ENCODE measurements at regions not wholly inside any gene's neighbourhood (a gene's known extent, or its start where the extent isn't known, plus 50 kb on each side); places are given as distances from the start of the nearest gene placed in this dataset.

GRCh38 chr15:31156226-31156625 is 54.7 kb upstream of the TRPM1 start:
- no peaks in the 10 kb centered on the region for H3K4me1 ChIP-seq (ENCODE audit: control insufficient read depth in 2 of 3, insufficient read depth in 2 of 3, low read depth in 1 of 3, low read length in 3 of 3)
- H3K9me3 ChIP-seq (ENCODE audit: control insufficient read depth in 2 of 3, insufficient read depth in 1 of 3, low read length in 3 of 3) = no peaks in the 10 kb centered on the region
- H3K27ac ChIP-seq (ENCODE audit: low read depth in 2 of 2, low read length in 2 of 2) = no peak overlapping the region
- DNase-seq = no peak
- no peak for FAIRE-seq
- no peak overlapping the region for H3K4me3 ChIP-seq (ENCODE audit: low read length in 3 of 3)
- no peaks in the 10 kb centered on the region for H3K36me3 ChIP-seq (ENCODE audit: control insufficient read depth in 2 of 3, insufficient read depth in 3 of 3, low read length in 3 of 3)
- intact Hi-C loops (cut with DNase I) = no loop called here
- TF ChIP-seq CTCF (IDR thresholded peaks at IDR 0.05; ENCODE audit: borderline replicate concordance, extremely low read depth, insufficient read depth) = no peak
- H3K27me3 ChIP-seq (ENCODE audit: control insufficient read depth, insufficient read depth, low read length) = no peaks in the 10 kb centered on the region
- H3K9ac ChIP-seq (ENCODE audit: low read length in 3 of 3) = no peak overlapping the region

- no peak for DNase-seq
- no peak for TF ChIP-seq CTCF (IDR thresholded peaks at IDR 0.05; ENCODE audit: borderline replicate concordance, extremely low read depth, insufficient read depth)
- Histone ChIP-seq H3K27me3 (ENCODE audit: control insufficient read depth, insufficient read depth, low read length) (no peaks in the 10 kb centered on the region), H3K4me1 (ENCODE audit: control insufficient read depth in 2 of 3, insufficient read depth in 2 of 3, low read depth in 1 of 3, low read length in 3 of 3) (no peaks in the 10 kb centered on the region), H3K9me3 (ENCODE audit: control insufficient read depth in 2 of 3, insufficient read depth in 1 of 3, low read length in 3 of 3) (no peaks in the 10 kb centered on the region), H3K9ac (ENCODE audit: low read length in 3 of 3) (no peak overlapping the region), H3K27ac (ENCODE audit: low read depth in 2 of 2, low read length in 2 of 2) (no peak overlapping the region), H3K36me3 (ENCODE audit: control insufficient read depth in 2 of 3, insufficient read depth in 3 of 3, low read length in 3 of 3) (no peaks in the 10 kb centered on the region), H3K4me3 (ENCODE audit: low read length in 3 of 3) (no peak overlapping the region)
- intact Hi-C loops (cut with DNase I) = no loop called here
- no peak for FAIRE-seq
Observed at GRCh38 chr15:31156808-31157207, 55.3 kb upstream of the TRPM1 start.

- H3K36me3 ChIP-seq (ENCODE audit: control insufficient read depth in 2 of 3, insufficient read depth in 3 of 3, low read length in 3 of 3) = no peaks in the 10 kb centered on the region
- H3K4me1 ChIP-seq (ENCODE audit: control insufficient read depth in 2 of 3, insufficient read depth in 2 of 3, low read depth in 1 of 3, low read length in 3 of 3) = no peaks in the 10 kb centered on the region
- H3K4me3 ChIP-seq (ENCODE audit: low read length in 3 of 3) = no peak overlapping the region
- H3K9me3 ChIP-seq (ENCODE audit: control insufficient read depth in 2 of 3, insufficient read depth in 1 of 3, low read length in 3 of 3) = no peaks in the 10 kb centered on the region
- H3K27me3 ChIP-seq (ENCODE audit: control insufficient read depth, insufficient read depth, low read length) = no peaks in the 10 kb centered on the region
- H3K9ac ChIP-seq (ENCODE audit: low read length in 3 of 3) = no peak overlapping the region
- H3K27ac ChIP-seq (ENCODE audit: low read depth in 2 of 2, low read length in 2 of 2) = no peak overlapping the region
- no peak for TF ChIP-seq CTCF (IDR thresholded peaks at IDR 0.05; ENCODE audit: borderline replicate concordance, extremely low read depth, insufficient read depth)
- peak in 2 of 5 donors; percentile 37 to 89 for DNase-seq
- intact Hi-C loops (cut with DNase I) = no loop called here
- no peak for FAIRE-seq
Observed at GRCh38 chr15:31157644-31158069, 56.1 kb upstream of the TRPM1 start.

- no peaks in the 10 kb centered on the region for H3K9me3 ChIP-seq (ENCODE audit: control insufficient read depth in 2 of 3, insufficient read depth in 1 of 3, low read length in 3 of 3)
- H3K36me3 ChIP-seq (ENCODE audit: control insufficient read depth in 2 of 3, insufficient read depth in 3 of 3, low read length in 3 of 3) = no peaks in the 10 kb centered on the region
- H3K4me3 ChIP-seq (ENCODE audit: low read length in 3 of 3) = no peak overlapping the region
- H3K27me3 ChIP-seq (ENCODE audit: control insufficient read depth, insufficient read depth, low read length) = no peaks in the 10 kb centered on the region
- no peak overlapping the region for H3K9ac ChIP-seq (ENCODE audit: low read length in 3 of 3)
- intact Hi-C loops (cut with DNase I) = no loop called here
- no peak for TF ChIP-seq CTCF (IDR thresholded peaks at IDR 0.05; ENCODE audit: borderline replicate concordance, extremely low read depth, insufficient read depth)
- DNase-seq (peak in 1 of 5 donors; percentile 21), FAIRE-seq (no peak)
- no peaks in the 10 kb centered on the region for H3K4me1 ChIP-seq (ENCODE audit: control insufficient read depth in 2 of 3, insufficient read depth in 2 of 3, low read depth in 1 of 3, low read length in 3 of 3)
- no peak overlapping the region for H3K27ac ChIP-seq (ENCODE audit: low read depth in 2 of 2, low read length in 2 of 2)
Observed at GRCh38 chr15:31158858-31159569, 57.5 kb upstream of the TRPM1 start.
